NT2/D1 (cell line): ENCODE measurements at regions not wholly inside any gene's neighbourhood (a gene's known extent, or its start where the extent isn't known, plus 50 kb on each side); places are given as distances from the start of the nearest gene placed in this dataset.

Experiments
- DNase-seq: peaks from one replicate; pipeline ENCODE4 v3.0.0-alpha.2; 2011; ENCODE audit warnings: low read depth, low spot score
- H3K27me3 ChIP-seq: 2 replicates; pipeline ENCODE4 v1.6.0; 2011; ENCODE audit warnings: mild to moderate bottlenecking; ENCODE audit not compliant: insufficient read length, insufficient read depth
- H3K36me3 ChIP-seq: 2 replicates; pipeline ENCODE4 v1.6.1; 2011; ENCODE audit warnings: mild to moderate bottlenecking, low read length, mixed read lengths; ENCODE audit not compliant: insufficient read depth, insufficient read length
- H3K4me1 ChIP-seq: 2 replicates; pipeline ENCODE4 v1.5.1; 2011; ENCODE audit not compliant: insufficient read depth, insufficient read length
- H3K4me3 ChIP-seq: 2 replicates; pipeline ENCODE4 v1.5.1; 2011; ENCODE audit warnings: low read depth; ENCODE audit not compliant: insufficient read length
- H3K9ac ChIP-seq: 2 replicates; pipeline ENCODE4 v1.6.0; 2011; ENCODE audit warnings: low read depth; ENCODE audit not compliant: insufficient read length
- H3K9me3 ChIP-seq: 2 replicates; pipeline ENCODE4 v1.5.1; 2011; ENCODE audit warnings: mild to moderate bottlenecking, low read length; ENCODE audit not compliant: insufficient read depth
- SUZ12 ChIP-seq: IDR thresholded peaks from 2 replicates; pipeline ENCODE4 v1.6.1; 2011; ENCODE audit not compliant: insufficient read length, insufficient read depth; ENCODE audit errors: extremely low read depth
- YY1 ChIP-seq: IDR thresholded peaks from 2 replicates; pipeline ENCODE4 v1.6.1; 2011; ENCODE audit not compliant: insufficient read length, insufficient read depth
- ZNF274 ChIP-seq: IDR thresholded peaks from 2 replicates; pipeline ENCODE4 v1.6.1; 2011; ENCODE audit warnings: mild to moderate bottlenecking, low read depth, low read length

DNA sequence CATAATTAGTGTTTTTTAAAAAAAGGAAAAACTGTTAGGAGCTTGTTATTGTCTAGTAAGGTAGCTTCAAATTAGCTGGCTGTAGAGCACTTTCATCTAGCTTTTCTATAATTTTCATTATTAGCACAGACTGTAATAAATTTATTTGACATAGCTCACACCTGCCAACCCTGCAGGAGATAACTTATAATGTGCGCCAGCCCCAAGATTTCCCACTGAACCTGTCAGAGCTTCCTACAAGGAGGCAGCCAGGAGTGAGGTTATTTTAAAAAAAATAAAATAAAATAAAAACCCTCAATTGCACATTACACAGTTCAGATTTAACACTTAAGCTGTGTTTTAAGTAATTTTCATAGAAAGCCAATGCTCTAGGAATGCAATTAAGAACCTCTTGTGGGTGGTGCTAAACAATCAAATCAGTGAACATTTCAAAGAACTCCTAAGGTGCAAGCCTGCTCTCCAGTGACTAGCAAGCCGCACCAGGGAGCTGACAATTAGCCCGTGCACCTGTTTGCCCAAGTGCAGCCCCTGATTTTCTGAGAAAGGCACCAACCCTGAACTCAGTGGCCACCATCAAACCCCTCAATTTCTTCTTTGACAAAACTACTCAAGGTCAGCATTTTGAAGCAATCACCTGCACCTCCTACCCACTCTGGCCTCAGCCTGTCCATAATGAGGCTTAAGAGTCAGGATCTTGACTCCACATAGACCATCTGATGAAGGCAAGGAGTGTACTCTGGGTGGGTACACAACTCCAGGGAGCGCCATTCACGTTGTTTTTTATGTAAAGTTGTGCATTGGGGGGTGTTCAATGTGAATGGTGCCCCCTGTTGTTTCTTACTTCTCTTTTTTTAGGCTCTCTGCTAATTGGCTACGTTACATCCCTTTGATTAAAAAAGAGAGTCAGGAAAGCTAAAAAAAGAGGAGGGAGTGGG lies 385.3 kb upstream of the WWC1 start:
- no peak for TF ChIP-seq SUZ12
- TF ChIP-seq YY1: no peak
- TF ChIP-seq ZNF274: no peak
- Histone ChIP-seq H3K4me3 (no peak overlapping the region), H3K9me3 (no peaks in the 10 kb centered on the region), H3K9ac (no peak overlapping the region), H3K27me3 (no peaks in the 10 kb centered on the region), H3K36me3 (no peaks in the 10 kb centered on the region), H3K4me1 (no peaks in the 10 kb centered on the region)
- no peak for DNase-seq

DNA sequence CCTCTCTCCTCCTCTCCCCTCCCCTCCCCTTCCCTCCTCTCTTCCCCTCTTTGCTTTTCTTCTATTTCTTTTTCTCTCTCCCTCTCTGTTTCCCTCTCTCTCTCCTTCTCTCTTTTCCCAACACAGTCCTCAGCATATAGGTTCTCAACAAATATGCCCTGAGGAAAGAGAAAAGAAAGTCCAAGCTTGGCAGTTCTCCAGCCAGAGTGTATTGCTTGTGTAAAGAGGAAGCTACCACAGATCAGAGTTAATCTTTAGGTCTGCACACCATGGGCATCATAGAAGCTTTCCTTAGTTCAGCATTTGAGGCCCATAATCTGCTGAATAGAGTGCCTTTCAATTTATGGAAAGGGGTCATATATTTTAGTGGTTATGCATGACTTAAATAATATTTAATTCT lies 382.8 kb upstream of the WWC1 start:
- no peak for TF ChIP-seq SUZ12
- no peak for TF ChIP-seq YY1
- no peak for TF ChIP-seq ZNF274
- DNase-seq: no peak
- no peak overlapping the region for H3K4me3 ChIP-seq
- H3K9ac ChIP-seq: no peak overlapping the region
- H3K4me1 ChIP-seq: no peaks in the 10 kb centered on the region
- no peaks in the 10 kb centered on the region for H3K27me3 ChIP-seq
- no peaks in the 10 kb centered on the region for H3K36me3 ChIP-seq
- H3K9me3 ChIP-seq: no peaks in the 10 kb centered on the region

DNA sequence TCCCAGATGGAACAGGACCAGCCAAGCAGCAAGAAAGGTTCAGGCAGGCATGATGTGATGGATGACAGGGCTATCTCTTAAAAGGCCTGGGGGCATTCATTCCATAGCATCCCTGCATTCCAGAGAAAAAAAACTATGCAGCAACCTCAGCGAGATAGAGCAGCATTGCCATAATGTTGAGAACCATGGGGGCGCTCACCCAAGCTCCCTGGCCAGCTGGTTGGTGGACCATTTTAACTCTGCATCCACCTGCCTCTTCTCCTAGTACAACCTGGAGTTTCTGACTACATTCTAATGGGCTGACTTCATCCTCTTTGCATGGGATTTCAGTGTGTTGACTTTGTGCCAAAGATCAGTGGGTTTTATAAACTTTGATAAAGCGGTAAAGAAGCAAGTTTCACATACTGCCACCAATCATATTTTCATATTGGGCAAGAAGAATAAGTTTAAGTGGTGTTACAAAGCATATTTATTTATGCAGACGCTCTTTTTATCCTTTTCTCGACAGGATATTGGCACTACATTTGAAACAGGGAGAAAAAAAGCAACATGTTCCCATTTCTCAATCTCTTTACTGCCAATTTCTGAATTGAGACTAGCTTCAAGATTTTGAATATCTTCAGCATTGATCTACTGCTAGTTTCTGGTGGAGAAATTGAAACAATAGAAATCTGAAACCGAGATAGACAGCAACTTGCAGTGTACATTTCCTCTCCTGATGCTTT lies 378.3 kb upstream of the WWC1 start:
- no peak for TF ChIP-seq ZNF274
- no peak for TF ChIP-seq YY1
- no peak for TF ChIP-seq SUZ12
- H3K9ac ChIP-seq: no peak overlapping the region
- H3K4me1 ChIP-seq: peaks cover 2% of the 10 kb centered on the region
- H3K36me3 ChIP-seq: no peaks in the 10 kb centered on the region
- no peak for DNase-seq
- no peaks in the 10 kb centered on the region for H3K27me3 ChIP-seq
- no peaks in the 10 kb centered on the region for H3K9me3 ChIP-seq
- H3K4me3 ChIP-seq: no peak overlapping the region

DNA sequence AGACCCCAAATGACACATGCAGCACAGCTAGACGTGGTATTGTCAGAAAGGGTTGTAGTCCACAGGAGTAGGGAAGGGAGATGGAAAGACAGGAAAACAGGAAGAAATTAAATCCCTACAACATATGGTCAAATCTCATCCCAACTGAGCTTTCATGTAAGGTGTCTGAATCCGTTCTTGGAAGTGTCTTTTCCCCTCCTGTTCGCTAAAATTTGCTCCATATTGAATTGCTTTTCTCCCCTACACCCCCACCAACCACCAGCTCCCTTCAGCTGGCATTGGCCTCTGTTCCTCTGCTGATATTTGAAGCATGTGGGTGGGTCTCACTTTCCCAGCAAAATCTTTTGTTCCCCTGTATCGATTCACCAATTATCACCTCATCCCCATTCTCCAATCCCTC lies 376.2 kb upstream of the WWC1 start:
- H3K4me3 ChIP-seq: no peak overlapping the region
- no peaks in the 10 kb centered on the region for H3K27me3 ChIP-seq
- peaks cover 2% of the 10 kb centered on the region for H3K4me1 ChIP-seq
- H3K36me3 ChIP-seq: no peaks in the 10 kb centered on the region
- no peak for TF ChIP-seq ZNF274
- no peak for TF ChIP-seq SUZ12
- no peak for TF ChIP-seq YY1
- H3K9me3 ChIP-seq: no peaks in the 10 kb centered on the region
- H3K9ac ChIP-seq: no peak overlapping the region
- no peak for DNase-seq

DNA sequence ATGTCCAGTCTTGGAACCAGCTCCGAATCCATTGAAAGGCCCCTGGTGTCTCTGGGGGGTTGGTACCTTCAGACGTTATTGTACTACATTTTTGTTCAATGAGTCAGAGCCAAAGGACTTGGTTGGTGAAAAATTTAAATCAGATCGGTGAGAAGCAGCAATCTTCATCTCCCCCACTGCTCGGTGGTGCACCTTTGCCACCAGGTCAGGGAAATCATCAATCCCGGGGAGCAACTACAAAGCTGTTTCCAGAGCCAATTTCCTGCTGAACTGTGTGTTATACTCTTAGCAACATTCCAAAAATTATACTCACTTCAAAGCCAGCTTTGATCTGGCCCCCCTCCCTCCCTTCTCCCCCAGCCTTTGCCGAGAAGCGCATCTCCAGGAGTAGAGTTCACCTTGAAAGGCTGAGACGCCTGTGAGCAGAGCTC lies 375.2 kb upstream of the WWC1 start:
- Histone ChIP-seq H3K4me1 (peaks cover 2% of the 10 kb centered on the region), H3K4me3 (no peak overlapping the region), H3K9me3 (no peaks in the 10 kb centered on the region), H3K27me3 (no peaks in the 10 kb centered on the region), H3K36me3 (no peaks in the 10 kb centered on the region), H3K9ac (no peak overlapping the region)
- TF ChIP-seq ZNF274: no peak
- no peak for DNase-seq

DNA sequence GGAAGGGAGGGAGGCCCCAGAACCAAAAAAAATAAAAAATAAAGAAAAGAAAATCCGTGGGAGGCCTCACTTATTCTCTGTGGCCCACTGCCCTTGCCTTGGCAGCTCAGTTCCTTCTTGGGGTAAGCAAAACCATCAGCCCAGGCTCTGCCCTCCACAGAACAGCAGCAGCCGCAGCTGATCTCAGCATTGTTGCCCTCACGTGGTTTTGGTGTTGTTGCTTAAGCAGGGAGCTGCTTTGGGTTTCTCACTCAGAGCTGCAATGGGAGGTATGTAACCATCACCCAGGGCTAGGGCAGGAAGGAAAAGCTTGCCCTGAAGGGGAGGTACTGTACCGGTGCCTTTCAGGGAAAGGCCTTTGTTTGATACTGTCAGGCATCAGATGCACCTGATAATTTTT lies 374.7 kb upstream of the WWC1 start:
- Histone ChIP-seq H3K9ac (no peak overlapping the region), H3K36me3 (no peaks in the 10 kb centered on the region), H3K9me3 (no peaks in the 10 kb centered on the region), H3K27me3 (no peaks in the 10 kb centered on the region), H3K4me1 (peaks cover 2% of the 10 kb centered on the region), H3K4me3 (no peak overlapping the region)
- DNase-seq: no peak
- TF ChIP-seq YY1: no peak
- no peak for TF ChIP-seq SUZ12
- no peak for TF ChIP-seq ZNF274

DNA sequence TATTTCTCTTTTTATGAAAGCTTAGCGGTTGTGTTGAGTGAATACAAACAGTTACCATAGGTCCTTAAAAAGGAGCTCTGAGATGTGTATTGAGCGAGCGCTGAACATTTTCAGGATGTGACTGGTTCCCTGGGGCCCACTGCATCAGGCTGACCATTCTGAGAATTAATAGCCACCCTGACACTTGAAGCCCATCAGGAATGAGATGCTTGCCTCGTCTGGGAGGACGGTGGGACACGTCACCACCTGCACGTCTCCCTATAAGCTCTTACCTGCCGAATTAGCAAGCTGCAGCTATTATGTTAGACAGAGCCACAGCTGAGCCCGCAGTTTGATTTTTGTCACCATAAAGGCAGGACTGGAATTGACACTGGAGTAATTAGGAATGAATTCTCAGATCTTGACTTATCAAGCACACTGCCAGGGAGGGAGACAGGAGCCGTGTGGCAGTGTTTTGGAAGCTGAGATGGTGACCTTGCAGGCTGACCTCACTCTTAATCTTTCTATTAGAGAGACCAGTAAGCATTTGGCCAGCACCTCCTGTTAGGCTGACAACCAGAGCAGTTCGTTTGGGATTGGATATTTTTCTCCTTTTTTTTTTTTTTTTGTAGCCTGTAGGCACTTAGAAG lies 373.1 kb upstream of the WWC1 start:
- H3K4me3 ChIP-seq: no peak overlapping the region
- DNase-seq: no peak
- no peaks in the 10 kb centered on the region for H3K27me3 ChIP-seq
- H3K9ac ChIP-seq: no peak overlapping the region
- H3K9me3 ChIP-seq: no peaks in the 10 kb centered on the region
- TF ChIP-seq YY1 (no peak), ZNF274 (no peak), SUZ12 (no peak)
- peaks cover 2% of the 10 kb centered on the region for H3K4me1 ChIP-seq
- no peaks in the 10 kb centered on the region for H3K36me3 ChIP-seq
